ENCODE measurements at regions not wholly inside any gene's neighbourhood (a gene's known extent, or its start where the extent isn't known, plus 50 kb on each side); places are given as distances from the start of the nearest gene placed in this dataset.

GRCh38 chr2:2869553-2869952 lies 508.1 kb downstream of the EIPR1 start:
- Mint-ChIP-seq H3K9me3 (peaks cover 36% of the 10 kb centered on the region), H3K4me1 (ENCODE audit: low read depth) (no peaks in the 10 kb centered on the region), H3K36me3 (ENCODE audit: low read depth) (peaks cover 6% of the 10 kb centered on the region; the same call in 1 of the 2 replicates), H3K4me3 (no peak overlapping the region), H3K27ac (no peak overlapping the region), H3K27me3 (ENCODE audit: insufficient read depth) (no peaks in the 10 kb centered on the region; the same call in none of the 2 replicates)
- no peak for DNase-seq
- no peak for TF ChIP-seq CTCF (IDR thresholded peaks at IDR 0.05)

- no peak overlapping the region for H3K27ac Mint-ChIP-seq
Observed at GRCh38 chr2:2868085-2868484, 509.5 kb downstream of the EIPR1 start.

GRCh38 chr2:2867397-2867979 lies 510.1 kb downstream of the EIPR1 start:
- TF ChIP-seq CTCF (IDR thresholded peaks at IDR 0.05), result no peak
- Mint-ChIP-seq H3K4me1 (ENCODE audit: low read depth) (no peaks in the 10 kb centered on the region), H3K36me3 (ENCODE audit: low read depth) (no peaks in the 10 kb centered on the region), H3K27ac (no peak overlapping the region), H3K4me3 (no peak overlapping the region), H3K9me3 (peaks cover 29% of the 10 kb centered on the region), H3K27me3 (ENCODE audit: insufficient read depth) (no peaks in the 10 kb centered on the region; the same call in none of the 2 replicates)
- DNase-seq, result no peak

More at GRCh38 chr2:2868085-2868484, 509.5 kb downstream of the EIPR1 start:
- Mint-ChIP-seq H3K27me3 (ENCODE audit: insufficient read depth) (no peaks in the 10 kb centered on the region; the same call in none of the 2 replicates), H3K36me3 (ENCODE audit: low read depth) (peaks cover 4% of the 10 kb centered on the region; the same call in 1 of the 2 replicates), H3K4me3 (no peak overlapping the region), H3K9me3 (peaks cover 30% of the 10 kb centered on the region), H3K4me1 (ENCODE audit: low read depth) (no peaks in the 10 kb centered on the region)
- DNase-seq, result no peak
- no peak for TF ChIP-seq CTCF (IDR thresholded peaks at IDR 0.05)

- H3K4me3 Mint-ChIP-seq, result no peak overlapping the region
- DNase-seq, result no peak
- no peak overlapping the region for H3K27ac Mint-ChIP-seq
- H3K4me1 Mint-ChIP-seq (ENCODE audit: low read depth), result no peaks in the 10 kb centered on the region
- no peaks in the 10 kb centered on the region; the same call in none of the 2 replicates for H3K27me3 Mint-ChIP-seq (ENCODE audit: insufficient read depth)
- no peaks in the 10 kb centered on the region; the same call in 1 of the 2 replicates for H3K36me3 Mint-ChIP-seq (ENCODE audit: low read depth)
- no peak for TF ChIP-seq CTCF (IDR thresholded peaks at IDR 0.05)
- H3K9me3 Mint-ChIP-seq, result peaks cover 33% of the 10 kb centered on the region
Observed at GRCh38 chr2:2866459-2866858, 511.2 kb downstream of the EIPR1 start.

- no peaks in the 10 kb centered on the region; the same call in 1 of the 2 replicates for H3K36me3 Mint-ChIP-seq (ENCODE audit: low read depth)
- H3K4me1 Mint-ChIP-seq (ENCODE audit: low read depth), result no peaks in the 10 kb centered on the region
- no peak for DNase-seq
- H3K9me3 Mint-ChIP-seq, result peaks cover 22% of the 10 kb centered on the region
- TF ChIP-seq CTCF (IDR thresholded peaks at IDR 0.05), result no peak
- no peaks in the 10 kb centered on the region; the same call in 1 of the 2 replicates for H3K27me3 Mint-ChIP-seq (ENCODE audit: insufficient read depth)
- H3K4me3 Mint-ChIP-seq, result no peak overlapping the region
- H3K27ac Mint-ChIP-seq, result no peak overlapping the region
Observed at GRCh38 chr2:2862386-2862785, 515.2 kb downstream of the EIPR1 start.

Data from HFFc6 (cell line).